OCI-M1 (cell line): ENCODE measurements at regions not wholly inside any gene's neighbourhood (a gene's known extent, or its start where the extent isn't known, plus 50 kb on each side); places are given as distances from the start of the nearest gene placed in this dataset.

Source experiments
- DNase-seq: peaks from one replicate; lab custom pipeline; 2025; lab: John Stamatoyannopoulos, UW

DNA sequence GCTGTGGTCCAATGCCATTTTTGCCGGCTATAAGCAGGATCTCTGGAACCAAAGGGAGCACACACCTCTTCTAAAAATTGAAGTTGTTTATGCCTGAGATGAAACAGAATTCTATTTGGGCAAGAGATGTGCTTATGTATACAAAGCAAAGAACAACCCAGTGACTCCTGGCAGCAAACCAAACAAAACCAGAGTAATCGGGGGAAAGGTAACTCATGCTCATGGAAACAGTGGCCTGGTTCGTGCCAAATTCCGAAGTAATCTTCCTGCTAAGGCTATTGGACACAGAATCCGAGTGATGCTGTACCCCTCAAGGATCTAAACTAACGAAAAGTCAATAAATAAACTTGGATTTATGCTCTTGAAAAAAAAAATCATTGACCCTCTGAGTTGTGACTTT is 178.7 kb downstream of the CEMIP2 start:
- DNase-seq: no peak

DNA sequence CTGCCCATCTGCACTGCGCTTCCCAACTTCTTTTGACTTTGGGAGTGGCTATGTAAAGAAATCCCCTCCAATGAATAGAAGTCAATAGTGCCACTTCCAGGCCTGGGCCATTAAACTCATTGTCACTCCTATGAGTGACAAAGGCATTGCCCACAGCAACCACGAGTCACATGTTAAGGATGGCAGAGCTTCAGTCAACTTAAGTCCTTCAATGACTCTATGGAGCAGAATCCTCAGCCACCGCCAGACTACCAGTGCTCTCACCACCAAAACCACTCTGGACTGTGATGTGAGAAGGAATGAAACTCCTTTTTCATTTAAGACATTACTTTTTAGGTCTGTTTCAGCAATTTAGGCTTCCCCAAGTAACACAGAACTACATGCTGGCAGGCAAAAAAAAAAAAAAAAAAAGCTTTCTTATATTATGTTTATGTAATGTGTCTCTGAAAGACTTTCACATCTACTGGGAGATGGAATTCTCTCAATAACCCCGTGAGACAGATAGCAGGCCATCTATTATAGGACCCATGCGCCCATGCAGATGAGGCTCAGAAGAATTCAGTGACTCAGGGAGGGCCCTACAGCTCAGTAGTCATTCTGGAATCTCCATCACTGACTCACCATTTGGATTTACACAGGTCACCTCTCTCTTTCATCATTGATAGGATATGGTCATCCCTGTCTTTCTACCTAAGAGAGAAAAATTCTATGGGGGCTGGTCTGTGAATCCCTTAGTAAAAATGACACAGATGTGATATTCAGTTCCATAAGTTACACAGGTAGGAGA is 180.5 kb downstream of the CEMIP2 start:
- DNase-seq: no peak

DNA sequence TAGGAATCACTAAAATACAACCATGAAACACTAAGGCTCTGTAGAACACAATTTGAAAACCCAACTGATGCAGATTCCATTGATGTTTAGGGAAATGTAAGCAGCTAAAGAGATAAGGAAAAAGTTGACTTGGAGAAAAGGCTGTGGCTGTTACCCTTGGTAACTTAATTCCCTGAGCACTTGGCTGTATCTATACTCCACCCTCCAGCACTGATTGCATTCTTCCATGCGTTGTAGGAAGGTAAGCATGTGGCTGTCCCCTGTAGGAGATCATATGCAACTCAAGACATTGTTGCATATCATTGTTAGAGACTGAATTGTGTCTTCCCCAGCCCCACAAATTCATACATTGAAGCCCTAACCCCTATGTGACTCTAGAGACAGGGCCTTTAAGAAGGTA is 184.5 kb downstream of the CEMIP2 start:
- no peak for DNase-seq

DNA sequence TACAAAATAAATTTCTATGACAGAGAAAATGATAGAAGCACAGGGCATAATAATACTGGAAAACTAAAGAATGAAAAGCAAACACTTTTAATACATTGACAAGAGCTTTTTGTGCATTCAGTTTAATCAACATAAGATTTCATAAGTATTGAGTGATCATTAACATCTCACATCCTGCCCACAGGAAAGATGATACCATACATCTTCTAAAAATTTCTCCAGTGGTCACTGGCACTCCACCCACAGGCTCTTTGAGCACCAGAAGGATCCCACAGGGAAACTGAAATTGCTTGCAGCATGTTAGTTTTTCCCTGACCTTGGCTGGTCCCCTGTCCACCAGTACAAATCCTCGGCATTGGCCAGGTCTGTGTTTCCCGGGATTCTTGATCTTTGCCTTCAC is 186.0 kb downstream of the CEMIP2 start:
- DNase-seq: no peak

DNA sequence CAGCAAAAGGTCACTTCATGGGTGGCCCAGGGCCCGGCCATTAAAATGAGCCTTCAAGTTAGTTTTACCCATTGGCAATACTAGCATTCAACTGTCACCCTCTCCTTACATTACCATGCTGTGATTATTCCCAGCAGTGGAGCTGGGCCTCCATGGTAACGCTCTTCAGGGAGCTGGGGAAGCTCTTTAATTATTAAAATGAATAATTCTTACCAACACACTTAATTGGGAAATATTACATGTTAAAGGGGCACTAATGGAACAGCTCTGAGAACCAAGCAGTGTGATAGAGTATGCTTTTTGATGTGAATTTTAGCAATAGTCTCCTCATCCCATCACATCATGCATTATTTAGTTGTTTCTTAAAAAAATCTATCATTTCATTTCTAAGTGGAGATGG is 187.2 kb downstream of the CEMIP2 start:
- DNase-seq: no peak

DNA sequence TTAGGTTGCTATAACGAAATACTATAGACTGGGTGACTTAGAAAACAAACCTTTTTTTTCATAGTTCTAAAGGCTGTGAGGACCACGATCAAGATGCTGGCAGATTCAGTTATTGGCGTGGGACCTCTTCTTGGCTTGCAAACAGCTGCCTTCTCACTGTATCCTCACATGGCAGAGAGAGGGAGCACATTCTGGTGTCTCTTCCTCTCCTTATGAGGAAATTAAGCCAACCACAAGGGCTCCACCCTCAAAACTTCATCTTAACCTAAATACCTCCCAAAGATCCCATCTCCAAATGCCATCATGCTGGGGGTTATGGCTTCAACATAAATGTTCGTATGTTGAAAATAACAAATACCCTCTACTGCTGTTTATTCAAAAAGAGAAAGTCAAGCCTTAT is 197.1 kb downstream of the CEMIP2 start:
- DNase-seq: peak; percentile 51

DNA sequence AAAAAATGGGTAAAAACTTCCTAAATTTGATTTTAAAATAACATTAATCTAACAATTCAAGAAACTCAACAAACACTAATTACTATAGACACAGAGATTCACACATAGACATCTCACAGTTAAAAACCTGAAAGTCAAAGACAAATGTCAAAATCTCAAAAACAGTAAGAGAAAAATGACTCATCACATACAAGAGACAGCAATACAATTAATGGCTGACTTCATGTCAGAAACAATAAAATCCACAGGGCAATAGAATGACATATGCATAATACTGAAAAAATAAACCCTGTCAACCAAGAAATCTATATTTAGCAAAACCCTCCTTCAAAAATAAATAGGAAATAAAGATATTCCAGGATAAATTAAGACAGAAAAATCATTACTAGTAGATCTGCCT is 200.4 kb downstream of the CEMIP2 start:
- no peak for DNase-seq

DNA sequence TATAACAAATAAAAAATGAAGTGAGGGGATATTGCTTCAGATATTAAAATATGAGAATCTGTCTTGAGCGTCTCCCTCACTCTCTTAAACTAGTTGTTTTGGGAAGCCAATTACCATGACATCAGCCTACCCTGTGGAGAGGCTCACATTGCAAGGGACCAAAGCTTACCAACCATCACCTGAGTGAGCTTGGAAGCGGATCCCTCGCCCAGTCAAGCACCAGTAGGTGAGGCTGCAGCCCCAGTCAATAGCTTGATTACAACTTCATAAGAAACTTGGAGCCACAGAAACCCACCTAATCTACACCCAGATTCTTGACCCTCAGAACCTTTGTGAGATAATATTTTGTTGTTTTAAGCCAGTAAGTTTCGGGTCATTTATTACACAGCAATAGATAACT is 206.2 kb downstream of the CEMIP2 start:
- no peak for DNase-seq

DNA sequence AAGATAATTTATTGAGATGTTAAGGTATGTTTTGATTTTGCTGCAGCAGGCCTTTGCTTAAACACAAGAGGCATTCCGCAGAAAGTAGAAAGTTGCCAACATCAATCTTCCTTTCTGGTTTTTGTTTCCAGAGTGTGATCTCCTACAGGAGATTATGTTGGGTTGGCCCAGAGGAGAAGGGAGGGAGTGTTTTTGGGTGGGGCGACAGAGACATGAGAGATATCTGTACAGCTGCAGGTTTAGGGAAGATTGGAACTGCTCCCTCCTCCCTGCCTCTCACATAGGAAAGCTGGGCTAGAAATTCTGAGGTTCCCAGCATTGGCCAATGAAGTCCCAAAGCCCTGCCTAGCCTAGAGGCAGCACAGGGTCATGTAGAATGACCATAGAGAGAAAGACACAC is 211.0 kb downstream of the CEMIP2 start:
- DNase-seq: no peak

DNA sequence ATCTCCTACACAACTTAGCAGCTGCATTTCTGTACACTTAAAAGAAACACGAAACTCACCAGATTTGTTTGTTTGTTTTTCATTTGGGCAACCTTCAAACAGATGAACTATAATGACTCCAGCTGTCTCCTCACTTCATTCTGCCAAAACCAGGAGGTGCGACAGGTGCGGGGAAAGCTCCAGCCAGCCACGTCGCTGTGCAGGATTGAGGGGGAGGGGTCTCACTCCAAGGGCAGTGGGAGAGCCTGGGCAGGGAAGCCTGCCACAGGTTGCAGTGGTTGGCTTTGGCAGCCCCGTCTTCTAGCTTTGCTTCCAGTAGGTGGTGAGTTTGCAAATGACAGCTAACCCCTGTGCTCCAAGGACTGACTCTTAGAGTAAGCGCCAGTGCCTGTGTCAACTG is 215.8 kb downstream of the CEMIP2 start:
- DNase-seq: no peak

DNA sequence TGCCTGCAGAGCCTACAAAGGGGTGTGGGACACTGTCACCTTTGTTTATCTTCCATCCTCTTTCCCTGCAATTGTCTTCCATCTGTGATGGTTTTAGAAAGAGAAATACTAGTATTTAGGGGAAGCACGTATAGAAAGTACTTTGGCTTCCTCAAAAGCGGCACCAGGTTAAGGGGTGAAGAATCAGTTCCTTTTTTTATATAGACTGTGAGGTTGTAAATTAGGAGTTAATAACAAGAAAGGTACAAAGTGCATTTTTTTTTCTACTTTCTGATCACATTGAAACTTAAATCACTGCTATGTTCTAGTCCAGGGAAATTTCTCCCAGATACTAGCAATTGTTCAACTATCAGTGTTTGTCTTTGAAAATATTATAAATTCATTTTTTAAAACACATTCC is 219.3 kb downstream of the CEMIP2 start:
- no peak for DNase-seq

DNA sequence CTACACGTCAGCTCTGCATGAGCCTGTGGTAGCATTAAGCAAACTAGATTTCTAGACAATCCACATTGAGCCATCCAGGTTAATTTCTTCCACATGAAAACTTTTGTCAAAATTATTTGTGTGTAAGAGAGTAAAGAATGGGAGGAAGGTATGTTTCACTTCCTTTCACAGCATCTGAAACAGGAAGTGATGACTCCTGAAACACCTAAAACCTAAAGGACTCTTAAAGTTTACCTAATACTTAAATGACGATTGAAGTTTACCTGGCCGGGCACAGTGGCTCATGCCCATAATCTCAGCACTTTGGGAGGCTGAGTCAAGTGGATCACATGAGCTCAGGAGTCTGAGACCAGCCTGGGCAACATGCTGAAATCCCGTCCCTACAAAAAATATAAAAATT is 223.8 kb downstream of the CEMIP2 start:
- no peak for DNase-seq

DNA sequence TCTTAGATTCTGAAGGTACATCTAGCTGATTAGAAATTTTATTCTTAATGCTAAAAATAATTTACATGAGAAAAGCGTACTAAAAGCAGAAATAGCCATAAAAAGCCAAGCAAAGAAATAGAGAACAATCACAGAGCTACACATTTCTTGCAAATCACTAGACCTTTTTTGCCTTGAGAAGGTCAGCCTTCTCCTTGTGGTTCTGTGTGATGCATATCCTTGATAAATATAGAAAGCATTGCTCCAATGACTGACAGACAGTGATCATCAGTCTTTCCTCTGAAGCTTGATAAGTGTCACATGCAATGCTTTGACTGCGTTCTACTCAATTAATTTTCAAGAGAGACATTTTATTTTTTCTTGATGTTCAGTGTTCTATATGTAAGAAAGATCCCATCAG is 226.9 kb downstream of the CEMIP2 start:
- no peak for DNase-seq

DNA sequence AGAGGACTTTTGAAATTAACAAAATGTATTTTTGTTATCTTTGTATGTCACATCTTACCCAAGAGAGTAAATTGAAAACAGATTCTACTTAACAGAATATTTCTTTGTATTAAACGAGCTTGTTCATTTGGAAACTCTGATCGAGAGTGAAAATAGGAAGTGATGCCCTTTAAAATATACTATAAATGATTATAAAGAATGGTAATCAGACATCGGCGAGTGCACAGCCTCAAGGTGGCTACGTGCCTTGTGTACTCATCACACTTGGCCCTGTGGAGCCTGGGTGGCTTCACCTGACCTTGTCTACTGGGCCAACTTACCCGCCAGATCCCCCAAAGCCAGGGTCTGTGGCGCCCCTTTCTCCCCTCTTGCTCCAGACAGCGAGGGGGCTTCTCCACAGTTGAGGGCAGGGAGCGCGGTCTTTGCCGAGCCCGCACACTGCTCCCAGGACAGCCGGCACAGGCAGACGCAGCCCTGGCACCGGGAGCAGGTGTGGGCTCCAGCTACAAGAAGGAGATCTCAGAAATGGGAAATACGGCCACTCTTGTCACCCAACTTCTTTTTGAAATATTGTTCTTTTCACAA is 243.2 kb downstream of the CEMIP2 start:
- no peak for DNase-seq

DNA sequence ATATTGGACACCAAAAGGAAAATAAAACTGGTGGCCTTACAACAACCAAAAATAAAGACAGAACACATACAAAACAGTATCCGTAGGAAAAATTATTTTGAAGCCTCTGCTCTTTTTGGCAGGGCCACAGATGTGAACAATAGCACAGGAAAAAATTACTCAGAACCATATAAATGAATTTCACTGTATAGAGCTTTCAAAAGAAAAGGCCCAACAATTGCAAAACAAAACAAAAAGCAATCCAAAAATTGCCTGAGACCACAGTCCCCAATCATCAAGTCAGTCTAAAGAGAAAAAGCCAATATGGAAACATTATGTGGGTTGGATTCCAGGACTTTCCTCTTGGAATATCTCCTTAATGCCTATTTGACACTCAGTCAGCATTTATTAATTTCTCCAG is 243.8 kb downstream of the CEMIP2 start:
- no peak for DNase-seq

DNA sequence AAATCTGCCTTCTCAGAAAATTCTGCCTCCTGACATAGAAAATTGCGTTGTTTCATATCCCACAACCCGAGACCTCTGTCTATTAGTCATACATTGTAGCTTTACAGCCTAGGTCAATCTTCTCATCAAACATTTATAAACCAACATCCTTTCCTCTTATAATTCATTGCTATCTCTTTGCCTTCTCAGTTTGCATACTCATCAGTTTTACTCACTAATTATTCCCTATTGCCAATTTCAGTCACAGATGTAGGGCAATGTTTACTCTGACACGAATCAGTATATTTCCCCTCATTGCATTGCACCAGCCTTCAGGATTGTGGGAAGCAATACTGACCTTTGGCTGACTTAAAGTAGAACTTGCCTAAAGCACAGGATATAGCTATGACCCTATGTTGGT is 247.2 kb downstream of the CEMIP2 start:
- no peak for DNase-seq

DNA sequence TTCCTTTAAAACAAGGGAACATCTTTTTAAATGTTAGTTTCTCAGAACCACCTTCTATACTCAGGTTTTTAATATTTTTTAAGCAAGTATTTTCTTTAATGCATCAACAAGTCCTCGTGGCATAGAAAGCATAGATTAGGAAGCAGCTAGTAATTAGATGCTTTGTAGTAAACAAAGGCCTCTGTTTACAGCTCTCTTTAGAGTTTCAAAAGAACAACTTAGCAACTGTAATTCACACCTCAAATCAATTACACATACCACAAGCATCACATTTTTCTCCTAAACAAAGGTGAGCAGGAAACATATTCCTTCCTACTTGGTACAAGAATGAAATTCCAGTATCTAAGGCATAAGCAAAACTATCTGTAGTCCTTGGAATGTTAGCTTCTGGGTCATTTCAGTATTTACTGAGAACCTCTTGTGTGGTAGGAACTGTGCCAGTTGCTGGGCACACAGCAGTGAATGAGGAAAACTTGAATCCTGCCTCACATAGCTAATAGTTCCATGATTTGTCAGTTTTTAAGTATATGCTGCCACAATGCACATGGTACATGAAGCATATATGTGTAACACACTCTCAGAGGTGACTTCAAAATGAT is 249.1 kb downstream of the CEMIP2 start:
- DNase-seq: no peak

DNA sequence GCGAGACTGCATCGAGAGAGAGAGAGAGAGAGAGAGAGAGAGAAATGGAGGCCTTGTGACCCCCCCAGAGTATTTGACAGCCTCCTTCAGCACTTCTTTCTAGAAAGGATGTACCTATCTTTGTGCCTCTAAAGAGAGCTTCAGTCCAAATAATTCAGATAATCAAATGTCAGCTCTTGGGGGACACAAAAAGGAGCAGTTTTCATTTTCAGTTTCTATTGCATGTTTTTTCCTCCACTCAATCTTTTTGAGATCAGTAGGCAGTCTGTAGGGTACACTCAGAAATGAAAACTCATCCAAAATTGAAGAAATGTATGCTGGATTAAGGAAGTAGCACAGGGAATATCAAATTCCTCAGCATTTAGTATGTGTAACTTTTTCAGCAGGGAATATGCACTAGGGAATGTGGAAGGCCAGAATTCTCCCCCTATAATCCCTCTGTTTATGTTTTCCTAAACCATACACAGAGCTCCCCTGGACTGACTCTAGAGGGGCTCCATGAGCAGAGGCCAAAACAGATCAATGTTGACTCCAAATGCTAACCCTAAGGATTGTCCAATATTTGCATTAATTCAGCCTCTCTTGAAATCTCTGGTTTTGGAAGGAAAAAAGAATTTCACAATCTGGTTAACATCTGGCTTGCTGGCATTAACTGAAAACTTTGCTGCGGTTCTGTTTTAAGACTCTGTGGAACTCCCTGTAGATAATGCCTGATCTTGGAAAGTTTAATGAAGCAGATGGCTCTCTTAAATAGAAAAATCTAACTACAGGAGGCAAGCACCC is 250.1 kb downstream of the CEMIP2 start:
- peak; percentile 32 for DNase-seq

DNA sequence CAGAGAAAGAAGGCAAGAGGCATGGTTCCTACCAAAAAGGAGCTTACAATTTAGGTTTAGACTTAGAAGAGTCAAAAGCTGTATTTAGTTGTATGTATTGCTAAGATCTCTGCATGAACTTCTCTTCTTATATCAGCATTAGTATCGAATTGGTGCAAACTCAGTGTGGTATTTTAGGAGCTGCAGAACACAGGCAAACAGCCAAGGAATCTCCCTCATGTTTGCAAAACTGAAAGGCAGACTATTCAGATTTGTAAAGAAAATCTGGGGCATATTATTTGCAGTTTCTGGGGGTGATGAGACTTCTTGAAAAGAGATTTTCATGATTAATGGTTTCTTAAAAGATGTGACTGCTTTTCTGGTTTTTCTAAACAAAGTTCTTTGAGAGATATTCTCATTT is 252.7 kb downstream of the CEMIP2 start:
- DNase-seq: no peak

DNA sequence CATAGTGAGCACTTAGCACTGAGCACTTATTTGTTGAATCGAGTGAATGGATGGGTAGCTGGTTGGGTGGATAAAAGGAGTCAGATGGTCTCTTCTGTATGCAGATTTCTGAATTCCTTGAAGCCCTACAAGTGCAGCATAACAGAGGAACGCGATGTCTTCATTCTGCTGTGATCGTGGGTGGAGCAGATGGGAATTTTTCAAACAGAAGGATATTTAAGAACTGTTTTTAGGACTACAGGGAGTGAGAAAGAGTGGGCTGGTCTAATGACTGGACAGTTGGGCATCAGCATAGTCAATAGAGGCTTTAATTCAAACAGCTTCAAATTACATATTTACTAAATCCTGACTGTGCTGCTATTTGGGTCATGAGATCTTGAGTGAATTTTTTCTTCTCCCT is 253.2 kb downstream of the CEMIP2 start:
- DNase-seq: no peak

DNA sequence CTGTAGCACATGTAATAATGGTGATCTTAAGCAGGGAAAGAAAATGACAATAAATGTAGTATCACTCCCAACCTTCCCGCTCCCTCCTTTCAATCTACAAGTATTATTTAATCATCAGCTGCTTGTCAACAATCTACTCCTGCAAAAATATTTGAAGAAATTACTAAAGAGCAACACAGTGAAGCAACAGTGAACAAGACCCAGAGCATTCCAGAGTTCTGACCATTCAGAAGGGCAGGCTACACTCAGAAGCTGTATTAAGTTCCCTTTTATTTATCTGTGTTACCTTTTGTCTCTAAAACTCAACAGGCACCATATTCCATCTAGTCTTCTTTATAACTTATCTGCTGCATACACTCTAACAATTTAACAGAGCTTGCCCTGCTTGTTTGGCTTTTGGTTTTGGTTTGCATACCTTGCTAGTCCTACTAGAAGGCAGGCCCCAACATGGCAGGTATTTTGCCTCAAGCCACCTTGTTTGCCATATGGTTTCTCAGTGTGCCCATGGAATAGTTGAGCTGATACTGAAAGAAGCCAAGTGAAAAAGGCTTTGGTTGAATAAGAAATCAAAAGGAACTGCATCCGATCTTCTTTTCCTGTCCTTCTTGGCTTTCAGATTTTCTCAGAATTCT is 253.9 kb downstream of the CEMIP2 start:
- DNase-seq: no peak

DNA sequence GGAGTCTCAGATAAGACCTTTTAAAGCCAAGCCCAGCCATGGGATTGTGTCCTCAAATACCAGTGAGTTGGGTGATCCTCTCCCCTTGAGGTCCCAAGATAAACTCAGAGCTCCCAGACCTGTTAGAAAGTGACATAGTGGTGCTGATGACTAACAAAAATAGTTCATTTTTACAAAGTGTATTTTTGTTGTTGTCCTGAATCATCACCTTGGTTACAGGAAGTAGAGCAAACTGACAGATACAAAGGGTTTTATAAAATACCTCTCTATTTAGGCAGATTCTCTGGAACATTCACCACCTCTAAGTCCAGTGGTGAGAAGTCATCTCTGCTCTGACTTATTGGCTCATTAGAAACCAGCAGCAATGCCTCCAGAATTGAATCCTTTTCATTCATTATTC is 259.3 kb downstream of the CEMIP2 start:
- DNase-seq: no peak
